ENCODE measurements at regions not wholly inside any gene's neighbourhood (a gene's known extent, or its start where the extent isn't known, plus 50 kb on each side); places are given as distances from the start of the nearest gene placed in this dataset.

DNA sequence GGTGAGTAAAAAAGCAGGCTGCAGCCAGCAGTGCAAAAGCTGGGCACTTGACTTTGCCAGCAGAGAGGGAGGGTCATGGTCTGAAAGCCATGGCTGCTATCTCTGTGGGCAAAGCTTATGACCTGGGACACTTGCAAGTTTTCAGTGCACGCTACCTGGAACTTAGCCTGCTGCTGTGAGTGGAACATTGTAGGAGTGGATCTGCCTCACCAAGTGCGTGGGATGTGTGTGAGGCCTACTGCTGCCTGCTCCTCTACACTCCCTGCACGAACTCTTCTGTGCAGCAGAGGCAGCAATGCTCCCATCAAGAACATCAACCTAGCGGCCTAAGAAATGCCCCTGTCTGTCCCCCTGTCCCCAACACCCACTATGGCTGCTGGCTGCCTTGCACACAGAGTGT lies 344.1 kb upstream of the REG3G start:
- no peaks in the 10 kb centered on the region for H3K4me1 Mint-ChIP-seq (ENCODE audit: low read depth, unreplicated experiment)
- no peak for DNase-seq
- TF ChIP-seq, protein P1, sequence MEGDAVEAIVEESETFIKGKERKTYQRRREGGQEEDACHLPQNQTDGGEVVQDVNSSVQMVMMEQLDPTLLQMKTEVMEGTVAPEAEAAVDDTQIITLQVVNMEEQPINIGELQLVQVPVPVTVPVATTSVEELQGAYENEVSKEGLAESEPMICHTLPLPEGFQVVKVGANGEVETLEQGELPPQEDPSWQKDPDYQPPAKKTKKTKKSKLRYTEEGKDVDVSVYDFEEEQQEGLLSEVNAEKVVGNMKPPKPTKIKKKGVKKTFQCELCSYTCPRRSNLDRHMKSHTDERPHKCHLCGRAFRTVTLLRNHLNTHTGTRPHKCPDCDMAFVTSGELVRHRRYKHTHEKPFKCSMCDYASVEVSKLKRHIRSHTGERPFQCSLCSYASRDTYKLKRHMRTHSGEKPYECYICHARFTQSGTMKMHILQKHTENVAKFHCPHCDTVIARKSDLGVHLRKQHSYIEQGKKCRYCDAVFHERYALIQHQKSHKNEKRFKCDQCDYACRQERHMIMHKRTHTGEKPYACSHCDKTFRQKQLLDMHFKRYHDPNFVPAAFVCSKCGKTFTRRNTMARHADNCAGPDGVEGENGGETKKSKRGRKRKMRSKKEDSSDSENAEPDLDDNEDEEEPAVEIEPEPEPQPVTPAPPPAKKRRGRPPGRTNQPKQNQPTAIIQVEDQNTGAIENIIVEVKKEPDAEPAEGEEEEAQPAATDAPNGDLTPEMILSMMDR (IDR thresholded peaks at IDR 0.05; ENCODE audit: partially characterized antibody, unreplicated experiment), result no peak
- H3K4me3 Mint-ChIP-seq (ENCODE audit: unreplicated experiment), result no peak overlapping the region
- no peak overlapping the region for H3K27ac Mint-ChIP-seq (ENCODE audit: unreplicated experiment)
- no peaks in the 10 kb centered on the region for H3K9me3 Mint-ChIP-seq (ENCODE audit: unreplicated experiment)
- no peaks in the 10 kb centered on the region for H3K27me3 Mint-ChIP-seq (ENCODE audit: unreplicated experiment)
- no peaks in the 10 kb centered on the region for H3K36me3 Mint-ChIP-seq (ENCODE audit: unreplicated experiment)

DNA sequence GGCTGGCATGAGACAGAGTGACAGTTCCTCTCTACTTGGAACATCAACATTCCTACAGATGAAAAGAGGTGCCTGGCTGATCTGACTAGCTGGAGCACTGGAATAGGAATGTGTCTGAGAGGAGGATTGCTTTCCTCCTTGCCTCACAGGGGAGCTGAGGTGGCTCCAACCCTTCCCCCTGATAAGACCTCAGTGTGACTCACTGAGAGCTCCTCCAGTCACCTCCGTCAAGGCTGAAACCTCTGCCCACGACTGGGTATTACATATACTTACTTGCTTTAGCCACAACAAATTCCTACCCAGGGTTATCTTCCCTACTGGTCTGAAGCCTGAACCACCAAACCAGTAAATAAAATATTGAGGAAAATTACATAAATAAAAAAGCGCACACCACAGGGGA lies 342.7 kb upstream of the REG3G start:
- no peak overlapping the region for H3K27ac Mint-ChIP-seq (ENCODE audit: unreplicated experiment)
- H3K4me3 Mint-ChIP-seq (ENCODE audit: unreplicated experiment), result no peak overlapping the region
- DNase-seq, result no peak
- no peaks in the 10 kb centered on the region for H3K9me3 Mint-ChIP-seq (ENCODE audit: unreplicated experiment)
- no peaks in the 10 kb centered on the region for H3K27me3 Mint-ChIP-seq (ENCODE audit: unreplicated experiment)
- TF ChIP-seq, protein P1 (IDR thresholded peaks at IDR 0.05; ENCODE audit: partially characterized antibody, unreplicated experiment), result no peak
- H3K36me3 Mint-ChIP-seq (ENCODE audit: unreplicated experiment), result no peaks in the 10 kb centered on the region
- H3K4me1 Mint-ChIP-seq (ENCODE audit: low read depth, unreplicated experiment), result no peaks in the 10 kb centered on the region

DNA sequence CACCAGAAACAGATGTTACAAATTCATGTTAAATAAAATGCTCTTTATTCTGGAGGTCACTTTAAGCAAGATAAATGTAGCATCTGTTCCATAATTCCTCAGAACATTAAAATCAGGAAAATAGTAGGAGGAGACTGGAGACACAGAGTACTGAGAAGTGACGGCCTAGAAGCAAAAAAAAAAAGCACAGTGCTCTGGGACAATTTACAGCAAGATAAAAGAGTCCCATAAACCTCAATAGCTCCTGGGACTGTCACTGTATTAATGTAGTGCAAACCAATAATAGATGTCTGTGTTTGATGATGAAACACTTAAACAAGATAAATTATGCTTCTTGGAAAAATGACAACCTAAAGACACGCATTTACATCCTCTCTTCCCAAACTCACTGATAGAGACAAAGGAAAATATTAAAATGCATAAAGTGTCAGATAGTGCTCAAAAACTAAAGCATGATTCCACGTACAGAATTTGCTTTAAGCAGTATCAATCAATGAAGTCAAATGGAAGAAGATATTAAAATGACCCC lies 338.8 kb upstream of the REG3G start:
- no peak overlapping the region for H3K27ac Mint-ChIP-seq (ENCODE audit: unreplicated experiment)
- H3K4me3 Mint-ChIP-seq (ENCODE audit: unreplicated experiment), result no peak overlapping the region
- DNase-seq, result no peak
- TF ChIP-seq, protein P1 (IDR thresholded peaks at IDR 0.05; ENCODE audit: partially characterized antibody, unreplicated experiment), result no peak
- no peaks in the 10 kb centered on the region for H3K36me3 Mint-ChIP-seq (ENCODE audit: unreplicated experiment)
- no peaks in the 10 kb centered on the region for H3K9me3 Mint-ChIP-seq (ENCODE audit: unreplicated experiment)
- H3K4me1 Mint-ChIP-seq (ENCODE audit: low read depth, unreplicated experiment), result no peaks in the 10 kb centered on the region
- H3K27me3 Mint-ChIP-seq (ENCODE audit: unreplicated experiment), result no peaks in the 10 kb centered on the region

DNA sequence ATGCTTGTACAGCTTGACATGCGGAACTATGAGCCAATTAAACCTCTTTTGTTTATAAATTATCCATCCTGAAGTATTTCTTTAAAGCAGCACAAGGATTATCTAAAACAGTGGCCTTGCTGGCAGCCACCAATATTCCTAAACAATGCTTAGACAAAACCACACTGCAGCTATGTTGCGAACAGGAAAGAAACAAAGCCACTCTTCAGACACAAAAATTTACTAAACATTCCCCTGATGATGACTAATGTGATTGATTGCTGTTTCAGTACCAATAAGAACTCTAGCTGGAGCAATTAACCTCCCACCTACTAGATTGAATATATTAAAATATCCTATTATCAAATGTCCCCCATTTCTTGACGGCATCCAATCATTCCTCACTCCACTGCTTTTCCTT lies 325.8 kb upstream of the REG3G start:
- H3K36me3 Mint-ChIP-seq (ENCODE audit: unreplicated experiment), result no peaks in the 10 kb centered on the region
- TF ChIP-seq, protein P1 (IDR thresholded peaks at IDR 0.05; ENCODE audit: partially characterized antibody, unreplicated experiment), result no peak
- no peak overlapping the region for H3K4me3 Mint-ChIP-seq (ENCODE audit: unreplicated experiment)
- H3K27me3 Mint-ChIP-seq (ENCODE audit: unreplicated experiment), result no peaks in the 10 kb centered on the region
- no peaks in the 10 kb centered on the region for H3K4me1 Mint-ChIP-seq (ENCODE audit: low read depth, unreplicated experiment)
- no peak overlapping the region for H3K27ac Mint-ChIP-seq (ENCODE audit: unreplicated experiment)
- H3K9me3 Mint-ChIP-seq (ENCODE audit: unreplicated experiment), result no peaks in the 10 kb centered on the region
- DNase-seq, result no peak

DNA sequence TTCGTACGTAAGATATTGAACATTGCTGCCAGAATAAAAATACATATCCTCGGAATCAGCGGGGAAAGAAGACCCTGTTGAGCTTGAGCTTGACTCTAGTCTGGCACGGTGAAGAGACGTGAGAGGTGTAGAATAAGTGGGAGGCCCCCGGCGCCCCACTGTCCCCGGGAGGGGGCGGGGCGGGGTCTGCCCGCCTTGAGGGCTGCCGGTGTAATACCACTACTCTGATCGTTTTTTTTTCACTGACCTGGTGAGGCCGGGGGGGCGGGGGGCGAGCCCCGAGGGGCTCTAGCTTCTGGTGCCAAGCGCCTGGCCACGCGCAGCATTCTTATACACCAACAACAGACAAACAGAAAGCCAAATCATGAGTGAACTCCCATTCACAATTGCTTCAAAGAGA lies 324.0 kb upstream of the REG3G start:
- no peak overlapping the region for H3K4me3 Mint-ChIP-seq (ENCODE audit: unreplicated experiment)
- no peak for DNase-seq
- no peaks in the 10 kb centered on the region for H3K36me3 Mint-ChIP-seq (ENCODE audit: unreplicated experiment)
- no peaks in the 10 kb centered on the region for H3K4me1 Mint-ChIP-seq (ENCODE audit: low read depth, unreplicated experiment)
- H3K9me3 Mint-ChIP-seq (ENCODE audit: unreplicated experiment), result no peaks in the 10 kb centered on the region
- H3K27ac Mint-ChIP-seq (ENCODE audit: unreplicated experiment), result no peak overlapping the region
- TF ChIP-seq, protein P1 (IDR thresholded peaks at IDR 0.05; ENCODE audit: partially characterized antibody, unreplicated experiment), result no peak
- no peaks in the 10 kb centered on the region for H3K27me3 Mint-ChIP-seq (ENCODE audit: unreplicated experiment)
